Peyer's patch (tissue), 4 donors: ENCODE measurements at regions not wholly inside any gene's neighbourhood (a gene's known extent, or its start where the extent isn't known, plus 50 kb on each side); places are given as distances from the start of the nearest gene placed in this dataset.

Experiments used
- POLR2A ChIP-seq, 2 donors: fragments of 450-650 bp; IDR thresholded peaks; one replicate each; pipeline ENCODE4 v1.5.1; 2017; ENCODE audit warnings: antibody characterized with exemption in 2 of 2, mild to moderate bottlenecking in 2 of 2, moderate library complexity in 2 of 2
- TF ChIP-seq, protein P1 (sequence below), 6 experiments: fragments of 450-650 bp in 4 of 6; fragments of 200-600 bp in 2 of 6; sonication (generic) in 1 of 6; IDR thresholded peaks; one replicate each; pipeline ENCODE4 v1.5.1; 2017 to 2019; ENCODE audit warnings: antibody characterized with exemption in 6 of 6, mild to moderate bottlenecking in 3 of 6, moderate library complexity in 1 of 6

DNA sequence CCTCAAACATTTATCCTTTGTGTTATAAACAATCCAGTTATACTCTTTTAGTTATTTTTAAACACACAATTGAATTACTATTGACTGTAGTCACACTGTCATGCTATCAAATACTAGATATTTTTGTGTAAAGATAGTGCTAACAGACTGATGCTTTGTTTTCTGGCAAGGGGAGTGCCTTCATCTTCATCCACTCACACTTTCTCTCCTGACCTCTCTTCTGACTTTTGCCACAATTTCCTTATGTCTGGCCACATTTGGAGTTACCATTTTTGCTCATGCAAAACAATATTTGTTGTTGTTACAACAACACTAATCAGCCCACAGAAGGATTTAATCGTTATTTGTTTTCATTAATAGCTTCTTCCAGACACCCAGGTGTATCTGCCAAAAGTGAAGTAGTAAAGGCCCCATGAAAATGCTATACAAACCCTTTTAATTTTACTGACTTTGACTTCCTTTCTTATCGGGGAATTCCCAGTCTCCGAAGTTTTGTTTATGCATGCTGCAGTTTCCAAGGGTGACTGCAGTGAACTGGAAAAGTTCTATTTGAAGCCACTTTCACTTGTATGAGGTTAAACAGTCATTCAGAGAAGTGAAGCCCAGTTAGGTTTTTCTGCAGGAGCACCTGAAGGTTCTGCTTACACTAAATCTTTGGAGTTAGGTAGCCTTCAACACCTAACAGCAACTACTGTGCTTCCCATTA lies 66.1 kb upstream of the FRY start:
- TF ChIP-seq, protein P1, sequence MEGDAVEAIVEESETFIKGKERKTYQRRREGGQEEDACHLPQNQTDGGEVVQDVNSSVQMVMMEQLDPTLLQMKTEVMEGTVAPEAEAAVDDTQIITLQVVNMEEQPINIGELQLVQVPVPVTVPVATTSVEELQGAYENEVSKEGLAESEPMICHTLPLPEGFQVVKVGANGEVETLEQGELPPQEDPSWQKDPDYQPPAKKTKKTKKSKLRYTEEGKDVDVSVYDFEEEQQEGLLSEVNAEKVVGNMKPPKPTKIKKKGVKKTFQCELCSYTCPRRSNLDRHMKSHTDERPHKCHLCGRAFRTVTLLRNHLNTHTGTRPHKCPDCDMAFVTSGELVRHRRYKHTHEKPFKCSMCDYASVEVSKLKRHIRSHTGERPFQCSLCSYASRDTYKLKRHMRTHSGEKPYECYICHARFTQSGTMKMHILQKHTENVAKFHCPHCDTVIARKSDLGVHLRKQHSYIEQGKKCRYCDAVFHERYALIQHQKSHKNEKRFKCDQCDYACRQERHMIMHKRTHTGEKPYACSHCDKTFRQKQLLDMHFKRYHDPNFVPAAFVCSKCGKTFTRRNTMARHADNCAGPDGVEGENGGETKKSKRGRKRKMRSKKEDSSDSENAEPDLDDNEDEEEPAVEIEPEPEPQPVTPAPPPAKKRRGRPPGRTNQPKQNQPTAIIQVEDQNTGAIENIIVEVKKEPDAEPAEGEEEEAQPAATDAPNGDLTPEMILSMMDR (IDR thresholded peaks at IDR 0.05) = no peak
- TF ChIP-seq POLR2A (IDR thresholded peaks at IDR 0.05) = no peak
